ENCODE measurements at regions not wholly inside any gene's neighbourhood (a gene's known extent, or its start where the extent isn't known, plus 50 kb on each side); places are given as distances from the start of the nearest gene placed in this dataset.
"Not testable (repeated sequence)": the region's sequence is repeated elsewhere in the genome, so short reads cannot be mapped to it uniquely, and the experiment has no call there.

GRCh38 chr9:87040410-87041009 lies 93.2 kb upstream of the GAS1 start:
- intact Hi-C loops (cut with DNase I; ENCODE audit: low total_unique reads): no loop called here
- no peak for TF ChIP-seq POLR2A (IDR thresholded peaks at IDR 0.05)
- no peak for TF ChIP-seq CTCF (IDR thresholded peaks at IDR 0.05)
- Histone ChIP-seq H3K27me3 (no peaks in the 10 kb centered on the region), H3K4me3 (no peak overlapping the region), H3K4me1 (peaks cover 0 to 4% of the 10 kb centered on the region in 2 donors), H3K36me3 (no peaks in the 10 kb centered on the region), H3K9me3 (no peaks in the 10 kb centered on the region), H3K27ac (no peak overlapping the region)
- DNase-seq: no peak

GRCh38 chr9:87041553-87042235 lies 94.4 kb upstream of the GAS1 start:
- H3K27ac ChIP-seq; H3K9me3 ChIP-seq; H3K4me3 ChIP-seq; intact Hi-C loops (cut with DNase I; ENCODE audit: low total_unique reads); H3K27me3 ChIP-seq; H3K4me1 ChIP-seq; H3K36me3 ChIP-seq; DNase-seq: not testable (repeated sequence)

GRCh38 chr9:87049929-87050608 lies 102.8 kb upstream of the GAS1 start:
- H3K4me1 ChIP-seq; H3K4me3 ChIP-seq; DNase-seq; H3K27me3 ChIP-seq; intact Hi-C loops (cut with DNase I; ENCODE audit: low total_unique reads); H3K36me3 ChIP-seq; H3K27ac ChIP-seq; H3K9me3 ChIP-seq: not testable (repeated sequence)

- H3K9me3 ChIP-seq: no peaks in the 10 kb centered on the region
- intact Hi-C loops (cut with DNase I; ENCODE audit: low total_unique reads): no loop called here
- no peak overlapping the region for H3K4me3 ChIP-seq
- H3K27ac ChIP-seq: no peak overlapping the region
- H3K27me3 ChIP-seq: no peaks in the 10 kb centered on the region
- H3K4me1 ChIP-seq: no peaks in the 10 kb centered on the region
- TF ChIP-seq CTCF (IDR thresholded peaks at IDR 0.05): no peak
- no peak for TF ChIP-seq POLR2A (IDR thresholded peaks at IDR 0.05)
- no peaks in the 10 kb centered on the region for H3K36me3 ChIP-seq
- no peak for DNase-seq
Observed at GRCh38 chr9:87054999-87055686, 107.8 kb upstream of the GAS1 start.

GRCh38 chr9:87059772-87060171 lies 112.5 kb upstream of the GAS1 start:
- no peak for TF ChIP-seq CTCF (IDR thresholded peaks at IDR 0.05)
- no peak for TF ChIP-seq POLR2A (IDR thresholded peaks at IDR 0.05)
- Histone ChIP-seq H3K36me3 (no peaks in the 10 kb centered on the region), H3K27me3 (no peaks in the 10 kb centered on the region), H3K4me1 (no peaks in the 10 kb centered on the region), H3K4me3 (no peak overlapping the region), H3K27ac (no peak overlapping the region), H3K9me3 (no peaks in the 10 kb centered on the region)
- intact Hi-C loops (cut with DNase I; ENCODE audit: low total_unique reads): no loop called here
- no peak for DNase-seq

GRCh38 chr9:87062746-87063145 lies 115.4 kb upstream of the GAS1 start:
- intact Hi-C loops (cut with DNase I; ENCODE audit: low total_unique reads): no loop called here
- DNase-seq: no peak
- no peak for TF ChIP-seq CTCF (IDR thresholded peaks at IDR 0.05)
- TF ChIP-seq POLR2A (IDR thresholded peaks at IDR 0.05): no peak

More at GRCh38 chr9:87062746-87063145, 115.4 kb upstream of the GAS1 start:
- H3K36me3 ChIP-seq: no peaks in the 10 kb centered on the region
- peaks cover 0 to 4% of the 10 kb centered on the region in 2 donors for H3K4me1 ChIP-seq
- H3K27ac ChIP-seq: peak overlapping the region; percentile 66 to 77
- H3K4me3 ChIP-seq: no peak overlapping the region
- no peaks in the 10 kb centered on the region for H3K27me3 ChIP-seq
- no peaks in the 10 kb centered on the region for H3K9me3 ChIP-seq
